OCI-LY1 (cell line): ENCODE measurements at regions not wholly inside any gene's neighbourhood (a gene's known extent, or its start where the extent isn't known, plus 50 kb on each side); places are given as distances from the start of the nearest gene placed in this dataset.

ENCODE experiments used
- H2AFZ ChIP-seq: fragments of 200-600 bp; sonication (generic), shearing (Covaris generic); 2 replicates; pipeline ENCODE4 v1.6.0; 2014; ENCODE audit warnings: antibody characterized with exemption, mild to moderate bottlenecking, low read length
- H3F3A ChIP-seq: fragments of 200-600 bp; sonication (generic), shearing (Covaris generic); 2 replicates; pipeline ENCODE4 v1.6.0; 2014; ENCODE audit warnings: mild to moderate bottlenecking, antibody characterized with exemption, low read length, moderate library complexity; ENCODE audit not compliant: insufficient read depth
- H3K27ac ChIP-seq: fragments of 200-600 bp; sonication (generic); 2 replicates; pipeline ENCODE4 v1.5.1; 2014; ENCODE audit warnings: low read length, mixed run types, mild to moderate bottlenecking, low read depth; ENCODE audit not compliant: poor library complexity, severe bottlenecking
- H3K27me3 ChIP-seq: fragments of 200-600 bp; sonication (generic); 2 replicates; pipeline ENCODE4 v1.6.0; 2014; ENCODE audit warnings: antibody characterized with exemption, mild to moderate bottlenecking, low read length, moderate library complexity; ENCODE audit not compliant: insufficient read depth
- H3K36me3 ChIP-seq: fragments of 200-600 bp; sonication (generic); 2 replicates; pipeline ENCODE4 v1.6.1; 2014; ENCODE audit warnings: mild to moderate bottlenecking, antibody characterized with exemption, low read length, moderate library complexity, mixed read lengths; ENCODE audit not compliant: insufficient read depth
- H3K4me1 ChIP-seq: fragments of 200-600 bp; sonication (generic); 2 replicates; pipeline ENCODE4 v1.5.1; 2014; ENCODE audit warnings: mild to moderate bottlenecking, low read length, moderate library complexity; ENCODE audit not compliant: insufficient read depth, severe bottlenecking
- H3K4me2 ChIP-seq: fragments of 200-600 bp; sonication (generic), shearing (Covaris generic); 2 replicates; pipeline ENCODE4 v1.6.1; 2014; ENCODE audit warnings: low read length
- H3K4me3 ChIP-seq: fragments of 200-600 bp; sonication (generic); 2 replicates; pipeline ENCODE4 v1.5.1; 2014; ENCODE audit warnings: low read length, low read depth, mild to moderate bottlenecking, mixed read lengths; ENCODE audit not compliant: poor library complexity, severe bottlenecking
- H3K79me2 ChIP-seq: fragments of 200-600 bp; shearing (Covaris generic); 2 replicates; pipeline ENCODE4 v1.6.1; 2016; ENCODE audit warnings: mixed run types, low read length, mixed read lengths; ENCODE audit not compliant: insufficient read depth
- H3K9ac ChIP-seq: fragments of 200-600 bp; sonication (generic), shearing (Covaris generic); 2 replicates; pipeline ENCODE4 v1.6.1; 2014; ENCODE audit warnings: mild to moderate bottlenecking, low read length, mixed read lengths
- H3K9me2 ChIP-seq: fragments of 200-600 bp; sonication (generic), shearing (Covaris generic); 2 replicates; pipeline ENCODE4 v1.6.1; 2014; ENCODE audit warnings: low read depth, mild to moderate bottlenecking, low read length, mixed read lengths
- H3K9me3 ChIP-seq: fragments of 200-600 bp; shearing (Covaris generic); 2 replicates; pipeline ENCODE4 v1.6.1; 2014; ENCODE audit warnings: low read length, mixed read lengths
- H4K20me1 ChIP-seq: fragments of 200-600 bp; sonication (generic), shearing (Covaris generic); 2 replicates; pipeline ENCODE4 v1.6.0; 2016; ENCODE audit warnings: mild to moderate bottlenecking, low read length; ENCODE audit not compliant: insufficient read depth
- EZH2 ChIP-seq: fragments of 200-600 bp; sonication (generic), shearing (Covaris generic); IDR thresholded peaks from 2 replicates; pipeline ENCODE4 v1.8.0; 2017; ENCODE audit warnings: borderline replicate concordance, mixed run types, mild to moderate bottlenecking, antibody characterized with exemption, low read length, moderate library complexity, mixed read lengths
- TF ChIP-seq, protein P1 (sequence below): fragments of 200-600 bp; sonication (generic), shearing (Covaris generic); IDR thresholded peaks from 2 replicates; pipeline ENCODE4 v1.5.1; 2017; ENCODE audit warnings: mild to moderate bottlenecking, antibody characterized with exemption, low read length, moderate library complexity, mixed read lengths

DNA sequence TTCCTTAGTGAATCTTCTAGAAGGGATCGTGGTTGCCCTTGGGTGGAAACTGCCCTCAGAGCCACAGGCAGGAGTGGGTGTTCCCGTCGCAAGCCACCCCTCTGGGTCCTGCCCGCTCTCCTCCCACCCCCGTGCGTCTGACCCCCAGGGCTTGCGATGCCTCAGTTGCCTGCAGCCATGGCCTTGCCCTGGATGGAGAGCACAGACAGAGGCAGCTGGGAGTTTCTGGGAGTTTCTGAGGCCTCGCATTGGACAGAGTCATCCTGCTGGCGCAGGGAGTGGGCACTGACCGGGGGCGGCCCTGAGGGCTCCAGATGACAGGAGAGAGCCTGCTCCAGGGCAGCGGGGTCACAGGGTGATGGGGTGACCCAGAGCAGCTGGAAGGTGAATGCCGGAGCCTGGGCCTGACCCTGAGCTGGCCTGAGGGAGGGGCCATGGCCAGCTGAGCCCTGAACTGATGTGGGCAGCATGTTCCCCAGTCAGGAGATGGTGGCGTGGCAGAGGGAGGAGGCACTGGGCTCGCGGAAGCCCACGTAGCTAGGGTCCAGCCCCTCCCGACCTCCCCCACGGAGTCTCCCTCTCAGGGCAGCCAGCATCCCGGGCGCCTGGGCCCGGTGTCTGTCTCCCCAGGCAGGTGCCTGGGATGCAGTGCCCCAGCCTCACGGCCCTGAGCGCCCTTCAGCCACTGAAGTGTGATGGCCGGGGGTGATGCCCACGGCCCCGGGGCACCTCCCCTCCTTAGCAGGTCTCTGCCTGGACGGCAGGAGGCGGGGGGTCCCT lies 1236.2 kb downstream of the BRD1 start:
- H3K79me2 ChIP-seq, result no peaks in the 10 kb centered on the region
- no peaks in the 10 kb centered on the region for H3K36me3 ChIP-seq
- H3K27me3 ChIP-seq, result no peaks in the 10 kb centered on the region
- H3K4me2 ChIP-seq, result no peak overlapping the region
- H3F3A ChIP-seq, result no peaks in the 10 kb centered on the region
- H3K9me3 ChIP-seq, result no peaks in the 10 kb centered on the region
- H3K9me2 ChIP-seq, result no peaks in the 10 kb centered on the region
- H4K20me1 ChIP-seq, result no peaks in the 10 kb centered on the region
- H3K4me3 ChIP-seq, result no peak overlapping the region
- no peak overlapping the region for H3K9ac ChIP-seq
- H2AFZ ChIP-seq, result no peak overlapping the region
- no peak overlapping the region for H3K27ac ChIP-seq
- no peaks in the 10 kb centered on the region for H3K4me1 ChIP-seq
- no peak for TF ChIP-seq EZH2
- TF ChIP-seq, protein P1, sequence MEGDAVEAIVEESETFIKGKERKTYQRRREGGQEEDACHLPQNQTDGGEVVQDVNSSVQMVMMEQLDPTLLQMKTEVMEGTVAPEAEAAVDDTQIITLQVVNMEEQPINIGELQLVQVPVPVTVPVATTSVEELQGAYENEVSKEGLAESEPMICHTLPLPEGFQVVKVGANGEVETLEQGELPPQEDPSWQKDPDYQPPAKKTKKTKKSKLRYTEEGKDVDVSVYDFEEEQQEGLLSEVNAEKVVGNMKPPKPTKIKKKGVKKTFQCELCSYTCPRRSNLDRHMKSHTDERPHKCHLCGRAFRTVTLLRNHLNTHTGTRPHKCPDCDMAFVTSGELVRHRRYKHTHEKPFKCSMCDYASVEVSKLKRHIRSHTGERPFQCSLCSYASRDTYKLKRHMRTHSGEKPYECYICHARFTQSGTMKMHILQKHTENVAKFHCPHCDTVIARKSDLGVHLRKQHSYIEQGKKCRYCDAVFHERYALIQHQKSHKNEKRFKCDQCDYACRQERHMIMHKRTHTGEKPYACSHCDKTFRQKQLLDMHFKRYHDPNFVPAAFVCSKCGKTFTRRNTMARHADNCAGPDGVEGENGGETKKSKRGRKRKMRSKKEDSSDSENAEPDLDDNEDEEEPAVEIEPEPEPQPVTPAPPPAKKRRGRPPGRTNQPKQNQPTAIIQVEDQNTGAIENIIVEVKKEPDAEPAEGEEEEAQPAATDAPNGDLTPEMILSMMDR, result no peak

DNA sequence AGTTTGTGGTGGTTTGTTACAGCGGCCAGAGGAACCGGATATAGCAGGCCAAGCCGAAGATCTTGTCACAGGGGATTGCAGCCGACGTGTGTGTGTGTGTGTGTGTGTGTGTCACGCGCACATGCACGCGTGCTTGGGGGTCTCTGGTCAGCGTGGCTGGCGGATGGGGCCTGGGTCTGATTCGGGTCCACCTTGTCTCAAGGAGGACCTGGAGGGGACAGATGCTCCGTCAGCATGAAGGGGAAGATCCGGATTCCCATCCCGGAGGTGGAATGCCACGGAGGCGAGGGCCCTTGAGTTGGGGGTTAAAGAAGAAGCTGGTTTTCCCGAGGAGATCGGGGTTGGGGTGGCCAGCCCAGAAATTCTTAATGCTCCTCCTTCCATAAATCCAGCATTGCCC lies 1237.8 kb downstream of the BRD1 start:
- H3K4me3 ChIP-seq, result no peak overlapping the region
- no peaks in the 10 kb centered on the region for H3F3A ChIP-seq

DNA sequence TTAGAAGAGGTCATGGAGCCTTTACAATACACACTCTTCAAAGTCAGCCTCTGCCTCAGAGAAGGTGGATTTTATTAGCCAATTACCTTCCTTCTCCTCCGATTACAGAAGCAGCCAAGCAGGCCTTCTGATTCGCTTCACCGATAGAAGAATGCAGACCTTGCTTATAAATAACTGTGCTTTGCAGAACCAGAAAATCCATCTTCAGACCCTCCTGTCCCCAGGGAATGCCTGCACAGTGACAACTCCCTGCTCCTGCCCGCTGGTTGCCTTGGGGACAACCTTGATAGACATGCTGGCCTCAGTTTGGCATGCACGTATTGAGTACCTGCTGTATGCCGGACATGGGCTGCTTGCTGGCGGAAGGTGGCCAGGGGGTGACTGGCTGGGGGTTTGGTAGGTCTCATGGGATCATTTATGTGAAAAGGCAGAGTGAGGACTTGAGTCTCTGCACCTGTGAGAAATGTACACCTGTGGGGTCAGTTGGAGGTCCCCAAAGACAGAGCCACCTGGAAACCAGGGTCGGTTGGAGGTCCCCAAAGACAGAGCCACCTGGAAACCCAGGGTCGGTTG lies 1238.7 kb downstream of the BRD1 start:
- no peaks in the 10 kb centered on the region for H3K9me2 ChIP-seq
- H3K79me2 ChIP-seq, result no peaks in the 10 kb centered on the region
- H3K27ac ChIP-seq, result no peak overlapping the region
- no peaks in the 10 kb centered on the region for H3K36me3 ChIP-seq
- no peaks in the 10 kb centered on the region for H4K20me1 ChIP-seq
- H3K4me2 ChIP-seq, result no peak overlapping the region
- no peak overlapping the region for H3K9ac ChIP-seq
- no peaks in the 10 kb centered on the region for H3F3A ChIP-seq
- H3K27me3 ChIP-seq, result no peaks in the 10 kb centered on the region
- H3K4me1 ChIP-seq, result no peaks in the 10 kb centered on the region
- TF ChIP-seq EZH2, result no peak
- TF ChIP-seq, protein P1, result no peak
- no peak overlapping the region for H3K4me3 ChIP-seq
- no peaks in the 10 kb centered on the region for H3K9me3 ChIP-seq
- H2AFZ ChIP-seq, result no peak overlapping the region

More for the DNA sequence above, 1237.8 kb downstream of the BRD1 start:
- Histone ChIP-seq H3K9ac (no peak overlapping the region), H3K9me2 (no peaks in the 10 kb centered on the region), H3K79me2 (no peaks in the 10 kb centered on the region), H3K27ac (no peak overlapping the region), H3K36me3 (no peaks in the 10 kb centered on the region), H4K20me1 (no peaks in the 10 kb centered on the region), H3K4me1 (no peaks in the 10 kb centered on the region), H2AFZ (no peak overlapping the region), H3K4me2 (no peak overlapping the region), H3K27me3 (no peaks in the 10 kb centered on the region), H3K9me3 (no peaks in the 10 kb centered on the region)
- no peak for TF ChIP-seq EZH2
- TF ChIP-seq, protein P1, result no peak
